SK-N-SH (cell line): ENCODE measurements at regions not wholly inside any gene's neighbourhood (a gene's known extent, or its start where the extent isn't known, plus 50 kb on each side); places are given as distances from the start of the nearest gene placed in this dataset.

Experiments
- CTCF ChIA-PET: fragments of 300-600, 350-600 bp; formaldehyde crosslinking; extraction: SDS; loops from one replicate; lab custom pipeline; 2021; lab: Yijun Ruan, JAX
- POLR2A ChIA-PET: fragments of 350-600 bp; sonication (Branson Sonifier 250); formaldehyde crosslinking; extraction: SDS; loops from one replicate; lab custom pipeline; 2020; ENCODE audit warnings: antibody characterized with exemption, inconsistent platforms; lab: Yijun Ruan, JAX
- DNase-seq: peaks from one replicate; pipeline ENCODE4 v3.0.0; 2012
- H2AFZ ChIP-seq: fragments of 200-600 bp; sonication (generic); 2 replicates; pipeline ENCODE4 v1.8.1; 2016; ENCODE audit warnings: antibody characterized with exemption, mild to moderate bottlenecking, low read depth
- H3F3A ChIP-seq: fragments of 200-600 bp; sonication (generic); replicated peaks from 2 replicates; pipeline ENCODE3; 2016; ENCODE audit warnings: antibody characterized with exemption, mild to moderate bottlenecking; ENCODE audit not compliant: insufficient read depth
- H3K27ac ChIP-seq, 2 experiments: fragments of 200-500 bp in 1 of 2; fragments of 200-600 bp in 1 of 2; sonication (Bioruptor generic) in 1 of 2; sonication (generic), shearing (Covaris generic) in 1 of 2; 2 replicates each; pipeline versions ENCODE4 v1.5.1 to v1.6.1; 2014 to 2016; ENCODE audit warnings: low read depth in 2 of 2, inconsistent platforms in 1 of 2, low read length in 1 of 2, mild to moderate bottlenecking in 1 of 2, mixed read lengths in 1 of 2
- H3K27me3 ChIP-seq: fragments of 200-600 bp; sonication (generic), shearing (Covaris generic); 2 replicates; pipeline ENCODE4 v1.6.1; 2016; ENCODE audit warnings: mixed run types; ENCODE audit not compliant: insufficient read depth
- H3K36me3 ChIP-seq, 2 experiments: fragments of 200-500 bp in 1 of 2; fragments of 200-600 bp in 1 of 2; sonication (Bioruptor generic) in 1 of 2; sonication (generic) in 1 of 2; replicated peaks in 1 of 2; 2 replicates each; pipeline versions ENCODE3 to v1.5.1; 2014 to 2016; ENCODE audit warnings: low read length in 1 of 2, mild to moderate bottlenecking in 1 of 2; ENCODE audit not compliant: insufficient read depth in 2 of 2, control insufficient read depth in 1 of 2
- H3K4me1 ChIP-seq, 2 experiments: fragments of 200-500 bp in 1 of 2; fragments of 200-600 bp in 1 of 2; sonication (Bioruptor generic) in 1 of 2; sonication (generic), shearing (Covaris generic) in 1 of 2; 2 replicates each; pipeline versions ENCODE4 v1.5.1 to v1.6.1; 2014 to 2016; ENCODE audit warnings: low read depth in 1 of 2, low read length in 1 of 2, mixed run types in 1 of 2; ENCODE audit not compliant: insufficient read depth in 2 of 2, control insufficient read depth in 1 of 2
- H3K4me2 ChIP-seq: fragments of 200-600 bp; sonication (generic), shearing (Covaris generic); 2 replicates; pipeline ENCODE4 v1.6.1; 2017; ENCODE audit warnings: mixed run types
- H3K4me3 ChIP-seq, 2 experiments: fragments of 200-500 bp in 1 of 2; fragments of 200-600 bp in 1 of 2; sonication (Bioruptor generic) in 1 of 2; sonication (generic), shearing (Covaris generic) in 1 of 2; 2 replicates each; pipeline versions ENCODE4 v1.5.1 to v1.8.1; 2014 to 2016; ENCODE audit warnings: low read depth in 2 of 2, inconsistent platforms in 1 of 2, low read length in 1 of 2, mild to moderate bottlenecking in 1 of 2, mixed read lengths in 1 of 2, moderate library complexity in 1 of 2
- H3K79me2 ChIP-seq: fragments of 200-600 bp; sonication (generic); 2 replicates; pipeline ENCODE4 v1.8.1; 2017; ENCODE audit warnings: mild to moderate bottlenecking; ENCODE audit not compliant: insufficient read depth
- H3K9ac ChIP-seq: fragments of 200-600 bp; sonication (generic); 2 replicates; pipeline ENCODE4 v1.6.1; 2017; ENCODE audit warnings: mixed run types
- H3K9me2 ChIP-seq: fragments of 200-600 bp; sonication (generic); 2 replicates; pipeline ENCODE4 v1.6.1; 2017; ENCODE audit warnings: mixed run types
- H3K9me3 ChIP-seq: fragments of 200-600 bp; sonication (generic); 2 replicates; pipeline ENCODE4 v1.6.1; 2017; ENCODE audit warnings: mixed run types, mild to moderate bottlenecking, moderate library complexity
- H4K20me1 ChIP-seq: fragments of 200-600 bp; sonication (generic); 2 replicates; pipeline ENCODE4 v1.6.1; 2017; ENCODE audit warnings: mild to moderate bottlenecking, mixed run types; ENCODE audit not compliant: insufficient read depth
- EP300 ChIP-seq, 2 experiments: IDR thresholded peaks; 2 replicates each; pipeline versions ENCODE4 v1.4.0 to v1.6.1; 2012; ENCODE audit warnings: borderline replicate concordance in 1 of 2, low read depth in 1 of 2, low read length in 1 of 2
- FOXM1 ChIP-seq: IDR thresholded peaks from 2 replicates; pipeline ENCODE4 v1.4.0; 2012; ENCODE audit warnings: low read depth, mild to moderate bottlenecking
- IRF3 ChIP-seq: fragments of 150-350 bp; IDR thresholded peaks from 2 replicates; pipeline ENCODE4 v1.6.1; 2016; ENCODE audit warnings: mild to moderate bottlenecking, low read depth, low read length
- MXI1 ChIP-seq: IDR thresholded peaks from 2 replicates; pipeline ENCODE4 v1.6.1; 2012; ENCODE audit warnings: mild to moderate bottlenecking, low read depth, low read length, improper control_type of control experiment
- NFIC ChIP-seq: IDR thresholded peaks from 2 replicates; pipeline ENCODE4 v1.4.0; 2012; ENCODE audit warnings: borderline replicate concordance
- PBX3 ChIP-seq: IDR thresholded peaks from 2 replicates; pipeline ENCODE4; 2012
- POLR2AphosphoS5 ChIP-seq: IDR thresholded peaks from 2 replicates; pipeline ENCODE4 v1.6.1; 2012; ENCODE audit warnings: low read depth, low read length
- RAD21 ChIP-seq: IDR thresholded peaks from 2 replicates; pipeline ENCODE4 v1.6.1; 2012; ENCODE audit warnings: mild to moderate bottlenecking, low read length
- REST ChIP-seq: IDR thresholded peaks from 2 replicates; pipeline ENCODE4 v1.6.1; 2012; ENCODE audit warnings: mild to moderate bottlenecking, low read depth, low read length, moderate library complexity
- RFX5 ChIP-seq: IDR thresholded peaks from 2 replicates; pipeline ENCODE4 v1.6.1; 2012; ENCODE audit warnings: mild to moderate bottlenecking, improper control_type of control experiment, low read length
- RXRA ChIP-seq: IDR thresholded peaks from 2 replicates; pipeline ENCODE4 v1.4.0; 2012; ENCODE audit warnings: low read depth, mild to moderate bottlenecking, borderline replicate concordance
- SIN3A ChIP-seq: IDR thresholded peaks from 2 replicates; pipeline ENCODE4 v1.6.1; 2012; ENCODE audit warnings: low read depth, mild to moderate bottlenecking, low read length, moderate library complexity, borderline replicate concordance
- TAF1 ChIP-seq: IDR thresholded peaks from 2 replicates; pipeline ENCODE4 v1.6.1; 2012; ENCODE audit warnings: low read depth, mild to moderate bottlenecking, low read length, moderate library complexity, borderline replicate concordance
- USF1 ChIP-seq: IDR thresholded peaks from 2 replicates; pipeline ENCODE4 v1.4.0; 2012; ENCODE audit warnings: low read depth, borderline replicate concordance
- USF2 ChIP-seq: fragments of 150-350 bp; IDR thresholded peaks from 2 replicates; pipeline ENCODE4 v1.6.1; 2017; ENCODE audit warnings: antibody characterized with exemption, low read length, low read depth, borderline replicate concordance
- WGBS: methylation state at CpG from one replicate; pipeline ENCODE4 v1.1.6; 2017; ENCODE audit warnings: low lambda C conversion rate; 5-methylcytosine and 5-hydroxymethylcytosine counted together

- TF ChIP-seq REST (no peak), MXI1 (no peak), USF1 (no peak), PBX3 (no peak)
These were observed 176.0 kb upstream of the RPL38 start (continued) for GRCh38 chr17:74027444-74027843.

- Histone ChIP-seq H3K27ac (no peak overlapping the region), H3K9me2 (no peaks in the 10 kb centered on the region), H3K4me3 (no peak overlapping the region), H3F3A (no peaks in the 10 kb centered on the region), H3K4me1 (peaks cover 0 to 10% of the 10 kb centered on the region in 2 experiments; a peak in 1 of 4 replicates), H3K79me2 (no peaks in the 10 kb centered on the region), H3K27me3 (no peaks in the 10 kb centered on the region), H3K9me3 (no peaks in the 10 kb centered on the region; the same call in 1 of the 2 replicates), H2AFZ (no peak overlapping the region), H3K9ac (no peak overlapping the region), H3K4me2 (no peak overlapping the region), H4K20me1 (no peaks in the 10 kb centered on the region), H3K36me3 (no peaks in the 10 kb centered on the region)
- POLR2A ChIA-PET, result no interaction called here
- 61% methylated on average over 18 of the region's 18 CpGs for WGBS
- no peak for DNase-seq
- CTCF ChIA-PET, result interaction anchor here (1.0 to 1.9 kb wide), 5 partner anchors 9 to 599 kb away, joined by 3 to 6 read pairs (median 4); no protein-coding TSS in a partner anchor
- TF ChIP-seq FOXM1, result no peak
- no peak for TF ChIP-seq EP300 (IDR thresholded peaks at IDR 0.05; ENCODE audit: borderline replicate concordance in 1 of 2, low read depth in 1 of 2, low read length in 1 of 2)
- no peak for TF ChIP-seq RAD21
- no peak for TF ChIP-seq RFX5
- no peak for TF ChIP-seq POLR2AphosphoS5
- no peak for TF ChIP-seq USF2
- TF ChIP-seq RXRA, result no peak
- TF ChIP-seq MXI1, result no peak
- TF ChIP-seq IRF3, result no peak
- TF ChIP-seq SIN3A, result no peak
- TF ChIP-seq REST, result no peak
- no peak for TF ChIP-seq TAF1
- no peak for TF ChIP-seq NFIC
These were observed 174.9 kb upstream of the RPL38 start for GRCh38 chr17:74028354-74029116.
